ENCODE measurements at regions not wholly inside any gene's neighbourhood (a gene's known extent, or its start where the extent isn't known, plus 50 kb on each side); places are given as distances from the start of the nearest gene placed in this dataset.

GRCh38 chr2:105943977-105944376, 199.3 kb downstream of the NCK2 start:
- no peak for DNase-seq (ENCODE audit: extremely low read depth in 1 of 2, low read depth in 1 of 2)

All from stimulated activated CD8-positive, alpha-beta memory T cell treated with anti-CD3 and anti-CD28 coated beads, Interleukin-7, amount 100 ng/mL, for 48 hours (primary cell).